SKM-1 treated with dmso at 0.1 percent for 144 hours (cell line): ENCODE measurements at regions not wholly inside any gene's neighbourhood (a gene's known extent, or its start where the extent isn't known, plus 50 kb on each side); places are given as distances from the start of the nearest gene placed in this dataset.
"Not testable (repeated sequence)": the region's sequence is repeated elsewhere in the genome, so short reads cannot be mapped to it uniquely, and the experiment has no call there.

Source experiments
- DNase-seq: peaks from one replicate; lab custom pipeline; 2025; ENCODE audit not compliant: unreplicated experiment; lab: John Stamatoyannopoulos, UW

- DNase-seq: no peak
These were observed 168.5 kb downstream of the HSD17B3 start for GRCh38 chr9:96133321-96134021.

GRCh38 chr9:96131825-96132224 is 170.2 kb downstream of the HSD17B3 start:
- DNase-seq: no peak

GRCh38 chr9:96130970-96131369 is 171.0 kb downstream of the HSD17B3 start:
- DNase-seq: no peak

GRCh38 chr9:96129747-96130146 is 172.2 kb downstream of the HSD17B3 start:
- DNase-seq: no peak

GRCh38 chr9:96128880-96129279 is 173.1 kb downstream of the HSD17B3 start:
- no peak for DNase-seq

GRCh38 chr9:96126321-96126881 is 175.6 kb downstream of the HSD17B3 start:
- no peak for DNase-seq

GRCh38 chr9:96125624-96126023 is 176.4 kb downstream of the HSD17B3 start:
- no peak for DNase-seq

GRCh38 chr9:96122751-96123150 is 179.2 kb downstream of the HSD17B3 start:
- no peak for DNase-seq

GRCh38 chr9:96122282-96122681 is 179.7 kb downstream of the HSD17B3 start:
- DNase-seq: no peak

- DNase-seq: no peak
These were observed 180.8 kb downstream of the HSD17B3 start for GRCh38 chr9:96121136-96121535.

GRCh38 chr9:96117398-96118080 is 184.4 kb downstream of the HSD17B3 start:
- no peak for DNase-seq

- DNase-seq: no peak
These were observed 185.5 kb downstream of the HSD17B3 start for GRCh38 chr9:96116275-96117064.

- DNase-seq: no peak
These were observed 186.1 kb downstream of the HSD17B3 start for GRCh38 chr9:96115836-96116235.

GRCh38 chr9:96113032-96113431 is 188.9 kb downstream of the HSD17B3 start:
- no peak for DNase-seq

- DNase-seq: no peak
These were observed 192.2 kb downstream of the HSD17B3 start for GRCh38 chr9:96109680-96110351.

- no peak for DNase-seq
These were observed 193.1 kb downstream of the HSD17B3 start for GRCh38 chr9:96108691-96109380.

GRCh38 chr9:96107436-96107835 is 194.5 kb downstream of the HSD17B3 start:
- no peak for DNase-seq

- DNase-seq: no peak
These were observed 201.3 kb downstream of the HSD17B3 start for GRCh38 chr9:96100385-96101300.

GRCh38 chr9:96090630-96091029 is 211.3 kb downstream of the HSD17B3 start:
- not testable (repeated sequence) for DNase-seq
